ENCODE measurements at regions not wholly inside any gene's neighbourhood (a gene's known extent, or its start where the extent isn't known, plus 50 kb on each side); places are given as distances from the start of the nearest gene placed in this dataset.

DNA sequence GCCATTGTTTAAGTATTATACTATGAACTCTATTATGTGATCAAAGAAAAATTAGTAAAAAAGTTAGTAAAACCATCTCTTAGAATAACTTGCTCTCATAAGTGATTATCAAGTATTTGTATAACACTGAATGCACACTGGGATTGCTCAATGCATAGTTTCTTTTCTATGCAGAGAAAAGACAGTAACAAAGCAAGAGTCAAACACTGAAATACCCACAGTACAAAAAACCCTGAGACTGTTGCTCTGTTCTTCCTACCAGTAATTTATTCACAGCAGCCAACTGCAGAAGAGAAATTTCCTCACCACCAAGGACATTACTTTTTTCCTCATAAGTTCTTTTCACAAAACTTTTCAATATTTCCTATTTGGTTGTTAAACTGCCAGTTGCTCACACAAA lies 634.4 kb downstream of the DTWD2 start:
- TF ChIP-seq POLR2A (IDR thresholded peaks at IDR 0.05; ENCODE audit: low read depth, low read length) (no peak), TAF1 (IDR thresholded peaks at IDR 0.05; ENCODE audit: low read depth, low read length) (no peak)
